Stimulated activated naive CD4-positive, alpha-beta T cell (primary cell): ENCODE measurements at regions not wholly inside any gene's neighbourhood (a gene's known extent, or its start where the extent isn't known, plus 50 kb on each side); places are given as distances from the start of the nearest gene placed in this dataset.

Source experiments
- DNase-seq, 6 experiments: peaks; one replicate each; lab custom pipeline; 2025; lab: John Stamatoyannopoulos, UW

DNA sequence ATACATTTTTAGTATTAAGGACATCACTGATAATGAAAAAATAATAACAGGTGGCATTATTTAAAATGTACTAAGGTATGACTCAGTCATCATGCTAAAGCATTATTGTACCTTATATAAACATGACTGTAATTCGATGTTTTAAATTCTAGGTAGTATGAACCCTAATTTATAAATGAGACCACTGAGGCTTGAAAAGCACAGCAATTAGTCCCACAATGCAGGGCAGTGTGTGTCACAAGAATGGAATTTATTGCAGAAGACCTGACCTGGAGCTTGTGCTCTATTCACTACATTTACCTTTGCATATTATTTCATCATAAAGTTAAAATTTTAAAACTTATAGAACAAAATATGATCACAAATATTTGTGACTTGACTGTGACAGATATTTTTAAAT, 358.5 kb upstream of the DSEL start:
- DNase-seq: no peak

DNA sequence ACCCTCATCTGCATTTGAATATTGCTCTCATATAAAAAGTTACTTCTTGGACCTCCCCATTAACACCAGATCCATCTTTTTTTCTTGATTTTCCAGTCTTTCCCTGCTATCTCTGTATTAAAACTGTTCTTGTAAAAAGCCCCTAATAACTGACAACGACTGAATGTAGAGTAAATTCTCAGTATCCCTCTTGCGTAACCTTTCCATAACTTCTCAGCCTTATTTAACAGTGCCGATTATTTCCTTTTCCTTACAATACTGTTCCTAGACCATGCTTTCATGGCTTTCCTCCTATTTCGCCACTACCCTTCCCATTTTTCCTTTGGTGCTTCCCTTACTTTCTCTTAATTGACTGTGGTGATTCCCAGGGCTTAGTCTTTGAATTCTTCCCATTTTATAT, 348.9 kb upstream of the DSEL start:
- DNase-seq: no peak

DNA sequence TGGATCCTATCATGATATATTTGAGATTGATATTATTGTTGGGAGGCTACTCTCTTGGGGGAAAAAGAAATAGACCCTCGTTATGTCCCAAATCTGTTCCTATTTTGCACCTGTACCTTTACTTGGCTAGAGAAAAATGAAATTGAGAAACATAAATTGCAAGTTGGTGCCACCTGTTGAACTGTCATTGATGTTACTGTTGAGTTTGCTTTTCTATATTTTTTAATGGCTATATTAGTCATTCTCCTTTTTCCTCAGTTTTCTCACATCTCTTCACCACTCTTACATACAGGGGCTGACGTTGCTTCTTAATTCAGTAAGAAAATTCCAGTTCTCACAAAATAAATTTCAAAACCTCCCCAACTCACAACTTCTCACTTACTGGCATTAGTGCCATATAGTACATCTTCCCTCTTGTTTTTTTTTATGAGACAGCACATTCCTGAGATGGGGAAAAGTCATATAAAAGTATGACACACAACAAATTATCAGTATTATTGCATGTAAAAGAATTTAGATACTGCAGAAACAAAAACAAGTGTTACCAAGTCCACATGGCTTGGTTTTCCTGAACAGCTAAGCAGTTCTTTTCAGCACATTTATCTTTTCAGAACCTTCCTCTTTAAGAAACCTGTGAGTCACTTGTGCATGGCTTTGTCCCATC, 348.3 kb upstream of the DSEL start:
- no peak for DNase-seq

DNA sequence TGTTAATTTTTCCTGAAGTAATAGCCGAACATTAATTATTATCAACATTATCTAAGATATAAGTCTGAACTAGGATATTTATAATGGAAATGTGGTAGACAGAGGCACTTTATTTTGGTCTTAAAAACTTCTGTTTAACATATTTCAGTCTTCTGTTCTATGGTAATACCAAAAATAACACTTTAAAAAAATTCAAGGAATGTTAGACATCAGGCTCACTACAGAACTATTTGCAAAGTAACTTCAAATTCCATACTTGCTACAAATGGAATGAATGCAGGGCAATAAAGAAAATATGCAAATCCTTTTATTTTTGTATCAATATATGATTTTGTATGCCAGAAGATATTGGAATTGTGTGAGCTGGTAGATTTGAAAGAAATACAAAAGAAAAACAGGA, 345.5 kb upstream of the DSEL start:
- DNase-seq: no peak

DNA sequence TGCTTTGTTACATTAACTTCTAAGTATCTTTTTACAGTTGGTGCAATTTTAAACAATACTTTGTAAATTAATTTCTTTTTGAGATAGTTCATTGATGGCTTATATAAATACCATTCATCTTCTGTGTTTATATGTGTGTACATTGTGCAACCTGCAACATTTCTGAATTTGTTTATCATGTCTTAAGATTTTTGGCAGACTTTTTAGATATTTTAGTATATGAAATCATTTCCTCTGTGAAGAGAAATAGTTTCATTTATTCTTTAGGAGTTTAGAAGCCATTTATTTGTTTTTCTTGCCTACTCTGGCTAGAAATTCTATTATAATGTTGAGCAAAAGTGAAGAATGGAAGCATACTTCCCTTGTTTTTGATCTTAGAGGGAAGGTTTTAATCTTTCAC, 337.8 kb upstream of the DSEL start:
- DNase-seq: no peak

DNA sequence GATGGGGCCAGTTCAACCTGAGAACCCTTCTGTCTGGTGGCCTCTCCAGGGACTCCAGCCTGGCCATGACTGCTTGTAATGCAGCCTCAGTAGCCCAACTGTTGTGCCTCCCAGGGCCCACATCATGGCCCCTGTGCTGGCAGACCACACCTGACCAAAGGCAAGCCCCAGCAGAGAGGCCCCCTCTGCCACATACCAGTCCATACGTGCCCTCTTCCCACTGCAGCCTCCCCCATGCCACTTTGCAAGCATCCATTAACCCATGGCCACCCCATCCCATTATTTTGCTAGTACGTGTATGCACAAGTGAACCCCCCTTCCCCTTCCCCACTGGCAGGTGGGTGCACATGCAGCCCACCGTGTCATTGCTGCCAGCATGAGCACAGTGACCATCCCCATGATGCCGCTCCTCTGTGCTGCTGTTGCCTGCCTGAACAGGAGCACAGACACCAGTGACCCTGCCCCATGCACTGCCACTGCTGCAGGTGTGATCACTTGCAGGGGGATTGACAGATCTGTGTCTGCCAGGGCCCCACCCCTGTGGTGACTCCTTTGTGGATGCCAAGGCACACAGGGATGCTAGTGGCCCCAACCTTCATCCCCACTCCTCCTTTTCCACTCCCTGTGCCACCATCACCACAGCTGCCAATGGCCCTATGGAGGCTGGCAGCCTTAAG, 330.0 kb upstream of the DSEL start:
- no peak for DNase-seq

DNA sequence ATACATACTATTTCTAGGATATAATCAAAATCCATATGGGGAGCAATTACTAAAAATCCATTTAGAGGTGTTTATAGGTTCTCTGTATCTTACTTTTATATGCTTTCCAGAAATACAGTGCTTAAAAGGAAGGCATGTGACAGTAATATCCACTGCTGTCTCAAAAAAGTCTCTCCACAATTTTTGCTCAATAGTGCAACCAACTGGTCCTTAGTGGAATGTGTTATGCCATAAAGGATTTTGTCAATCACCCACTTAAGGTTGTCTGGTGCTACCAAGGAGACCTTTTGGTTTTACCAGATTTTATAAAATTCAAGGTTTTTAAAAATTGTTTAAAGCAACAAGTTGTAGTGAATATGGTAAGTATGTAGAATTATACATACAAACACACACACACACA, 328.5 kb upstream of the DSEL start:
- no peak for DNase-seq

DNA sequence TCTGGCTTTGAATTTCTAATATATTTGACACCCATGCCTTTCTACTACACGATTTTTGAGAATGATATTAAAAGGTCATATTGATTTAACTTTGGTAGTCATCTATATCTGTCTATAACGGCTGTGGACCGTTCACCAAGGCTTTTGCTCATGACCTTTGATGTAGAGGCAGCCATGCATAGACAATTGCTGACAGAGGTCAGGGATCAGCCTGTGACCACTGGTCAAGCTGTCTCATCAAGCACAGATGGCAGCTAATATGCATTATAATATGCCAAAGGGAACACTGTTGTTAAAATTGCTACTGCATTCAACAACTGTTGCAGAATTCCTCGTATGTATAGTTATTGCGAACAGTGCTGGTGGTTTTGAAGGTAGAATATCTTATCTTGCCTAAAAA, 323.9 kb upstream of the DSEL start:
- DNase-seq: no peak

DNA sequence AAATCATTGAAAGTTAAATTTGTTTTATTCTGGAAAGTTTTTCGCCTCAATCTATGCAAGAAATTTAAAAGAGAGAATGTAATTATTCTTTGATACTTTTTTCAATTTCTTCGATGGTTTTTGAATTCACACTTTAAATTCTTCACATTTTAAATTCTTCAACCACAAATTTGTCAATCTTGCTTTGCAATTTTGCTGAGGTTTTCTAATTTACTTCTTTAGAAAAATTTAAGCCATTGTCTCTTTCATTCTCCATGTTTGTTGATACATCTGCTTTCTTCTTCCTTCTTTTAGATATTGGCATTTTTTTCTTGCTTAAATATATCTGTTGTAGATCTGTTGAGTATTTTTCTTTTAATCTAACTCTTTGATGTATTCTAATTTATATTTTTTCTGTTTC, 301.9 kb upstream of the DSEL start:
- no peak for DNase-seq

DNA sequence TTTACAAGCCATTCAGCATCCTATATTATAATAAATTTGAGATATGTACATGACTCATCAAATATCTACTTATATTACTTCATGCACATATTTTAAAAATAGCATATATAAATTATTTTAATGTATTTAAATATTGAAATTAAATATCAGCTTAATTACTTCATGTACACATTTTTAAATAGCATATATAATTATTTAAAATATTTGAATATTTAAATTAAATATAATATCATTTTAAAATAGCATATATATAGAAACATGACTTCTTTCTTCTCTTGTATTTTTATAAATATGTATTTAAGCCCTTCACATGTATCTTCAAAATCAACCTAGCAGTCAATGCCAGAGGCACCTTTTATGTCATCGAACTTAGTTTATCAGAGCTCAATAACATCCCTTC, 298.8 kb upstream of the DSEL start:
- no peak for DNase-seq

DNA sequence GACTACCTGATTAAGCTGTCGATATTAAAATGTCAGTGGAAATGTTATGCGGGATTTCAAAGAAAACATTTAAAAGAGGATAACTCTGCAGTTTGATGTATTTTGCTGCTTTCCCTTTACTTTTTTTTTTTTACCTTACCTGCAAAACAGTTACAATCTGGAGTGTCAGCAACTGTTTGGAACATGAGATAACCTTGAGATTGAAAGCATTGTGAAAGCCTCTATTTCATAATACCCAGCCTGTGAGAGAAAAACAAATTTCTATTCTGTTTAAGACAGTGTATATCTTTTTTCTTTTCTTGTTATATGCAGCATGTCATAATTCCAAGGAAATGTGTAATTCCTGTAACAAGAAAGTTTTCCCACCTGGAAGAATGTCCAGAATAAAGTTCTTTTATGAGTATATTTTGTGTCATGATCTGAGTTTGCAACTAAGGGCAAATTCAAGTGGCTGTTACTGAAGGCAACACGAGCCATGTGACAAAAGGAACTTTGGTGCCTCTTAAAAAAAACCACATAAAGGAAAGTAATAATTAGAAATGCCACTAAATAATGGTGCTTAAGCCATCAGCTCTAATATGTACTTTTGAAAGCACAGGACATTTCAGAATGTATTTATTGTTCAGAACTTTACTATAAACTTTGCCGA, 297.0 kb upstream of the DSEL start:
- no peak for DNase-seq

DNA sequence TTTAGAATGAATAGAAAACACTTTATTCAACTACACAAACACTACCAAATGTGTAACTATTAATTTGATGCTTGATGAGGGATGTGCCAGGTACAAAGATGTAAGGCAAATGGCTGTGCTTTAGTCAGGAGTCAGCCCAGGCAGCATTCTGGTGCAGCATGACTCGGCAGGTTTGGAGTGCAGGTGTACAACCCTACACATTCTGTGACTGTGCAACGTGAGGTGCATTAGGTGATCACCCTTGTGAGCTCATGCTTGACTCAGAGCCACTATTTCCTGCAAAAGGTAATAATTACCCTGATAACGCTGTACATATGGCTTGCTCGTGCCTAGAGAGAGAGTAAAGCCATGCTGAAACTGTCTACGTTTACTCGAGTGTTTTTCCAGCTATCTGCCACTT, 288.7 kb upstream of the DSEL start:
- no peak for DNase-seq

DNA sequence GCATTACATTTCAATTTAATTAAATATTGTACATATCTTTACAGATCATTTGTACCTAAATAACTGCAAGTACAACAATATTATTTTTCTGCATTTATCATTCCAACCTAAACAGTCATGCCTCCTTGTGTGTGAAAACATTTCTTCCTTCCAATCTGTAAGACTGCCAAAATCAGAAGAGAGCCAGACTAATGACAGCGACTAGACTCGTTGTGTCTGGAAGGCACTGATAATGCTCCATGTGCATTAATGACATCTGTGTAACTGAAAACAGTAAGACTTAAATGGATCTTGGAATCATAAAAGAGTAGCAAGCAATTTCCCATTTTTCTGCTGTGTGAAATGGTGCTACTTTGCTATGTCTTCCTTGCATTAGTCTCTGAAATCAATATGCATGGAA, 278.0 kb upstream of the DSEL start:
- DNase-seq: no peak

DNA sequence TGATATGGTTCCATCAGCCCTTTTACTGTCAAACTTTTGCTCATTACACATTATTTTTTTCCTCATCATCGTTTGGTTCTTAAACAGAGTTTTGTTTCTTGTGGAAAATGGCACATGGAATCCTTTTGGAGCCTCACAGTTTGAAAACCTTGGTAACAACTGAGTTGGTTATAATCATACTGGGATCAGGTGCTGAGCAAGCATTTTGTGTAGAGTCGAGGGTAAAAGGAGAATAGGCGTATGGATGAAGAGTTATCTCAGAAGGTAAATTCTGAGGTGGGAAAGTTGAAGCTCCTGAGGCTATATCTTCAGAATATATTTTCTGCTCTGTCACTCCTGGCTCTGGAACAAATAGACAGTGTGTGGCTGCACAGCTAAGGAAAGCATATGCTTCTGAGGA, 274.0 kb upstream of the DSEL start:
- DNase-seq: no peak

DNA sequence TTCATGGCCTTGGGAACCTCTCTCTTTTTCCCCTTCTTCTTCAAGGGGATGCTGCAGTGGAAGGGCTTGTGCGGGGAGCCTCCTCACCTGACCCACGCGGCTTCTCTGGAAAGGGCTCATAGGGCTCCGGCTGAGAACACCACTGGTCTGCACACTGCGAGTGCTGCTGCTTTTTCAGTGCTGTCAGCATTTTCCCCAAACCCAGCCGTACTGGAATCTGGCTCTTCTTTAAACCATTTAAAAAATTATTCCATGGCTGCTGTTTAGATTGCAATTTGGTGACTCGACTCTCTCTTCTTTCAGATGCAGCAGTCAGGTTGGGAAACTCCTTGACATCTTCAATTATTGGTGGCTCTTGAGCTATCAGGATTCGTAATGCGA, 272.6 kb upstream of the DSEL start:
- DNase-seq: no peak

DNA sequence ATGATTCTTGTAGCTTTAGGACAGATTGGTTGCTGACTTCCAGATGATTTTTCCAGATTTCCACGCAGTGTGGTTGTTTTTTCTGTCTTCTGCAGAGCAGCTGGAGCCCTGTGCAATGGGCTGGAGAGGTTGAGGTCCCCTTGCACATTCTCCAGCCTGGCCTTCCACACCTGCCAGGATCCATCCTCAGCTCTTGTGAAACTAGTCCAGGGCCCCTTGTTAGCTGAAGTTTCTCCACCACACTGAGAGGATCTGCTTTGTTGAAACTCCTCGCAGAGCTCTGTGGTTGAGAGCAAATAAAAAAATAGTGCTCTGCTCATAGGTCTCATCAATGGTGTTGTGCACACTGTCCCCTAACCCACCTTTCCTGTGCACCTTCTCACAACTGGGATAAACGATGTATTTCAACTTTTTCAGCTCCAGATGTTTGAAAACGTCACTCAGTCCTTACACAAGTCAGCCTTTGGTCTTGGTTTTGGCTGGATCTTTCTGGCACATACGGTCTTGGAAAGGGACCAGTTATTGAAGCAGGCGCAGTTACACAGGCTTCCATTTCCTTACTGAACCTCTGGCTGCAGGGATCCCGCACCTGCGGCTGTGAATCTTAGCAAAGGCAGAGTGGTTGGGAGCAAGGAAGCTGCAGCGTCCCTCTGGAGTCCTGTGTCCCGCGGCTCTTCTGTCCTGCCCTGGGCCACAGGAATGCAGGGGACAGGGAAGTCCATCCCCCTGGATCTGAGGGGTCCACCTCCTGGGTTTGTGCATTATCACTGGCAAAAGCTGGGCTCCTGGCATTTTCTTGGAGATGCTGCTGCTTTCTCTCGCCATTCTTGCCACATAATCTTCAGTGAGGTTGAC, 272.0 kb upstream of the DSEL start:
- no peak for DNase-seq

DNA sequence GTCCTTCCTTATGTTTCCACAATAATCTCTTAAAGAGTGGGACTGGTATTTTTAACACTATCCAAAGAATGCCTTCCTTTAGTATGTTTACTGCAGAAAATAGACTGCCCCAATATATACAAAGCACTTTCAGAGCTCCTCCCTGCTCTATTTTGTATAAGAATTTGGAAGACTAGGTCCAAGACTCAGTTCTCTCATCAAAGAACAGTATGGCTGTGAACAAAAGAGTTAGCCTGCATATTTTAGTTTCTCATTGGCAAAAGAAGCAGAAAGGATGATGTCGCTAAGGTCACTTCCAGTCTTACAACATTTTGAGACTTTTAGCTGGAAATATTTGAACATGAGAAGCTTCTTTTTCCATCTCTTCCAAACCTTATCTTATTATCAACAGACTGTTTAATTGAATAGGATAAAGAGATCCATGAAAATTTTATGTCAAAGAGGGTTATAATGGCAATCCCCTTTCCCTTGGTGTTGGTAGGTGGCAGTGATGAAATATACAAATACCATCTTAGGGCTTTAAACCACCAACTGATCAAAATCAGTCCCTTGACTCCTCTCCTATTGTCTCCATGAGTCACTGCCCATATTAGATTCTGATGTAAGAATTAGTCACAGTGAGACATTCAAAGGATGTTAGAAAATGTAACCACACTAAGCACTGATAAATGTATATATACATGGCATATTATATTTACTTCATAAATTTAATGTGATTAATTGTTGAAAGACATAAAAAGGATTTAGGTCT, 266.9 kb upstream of the DSEL start:
- no peak for DNase-seq

DNA sequence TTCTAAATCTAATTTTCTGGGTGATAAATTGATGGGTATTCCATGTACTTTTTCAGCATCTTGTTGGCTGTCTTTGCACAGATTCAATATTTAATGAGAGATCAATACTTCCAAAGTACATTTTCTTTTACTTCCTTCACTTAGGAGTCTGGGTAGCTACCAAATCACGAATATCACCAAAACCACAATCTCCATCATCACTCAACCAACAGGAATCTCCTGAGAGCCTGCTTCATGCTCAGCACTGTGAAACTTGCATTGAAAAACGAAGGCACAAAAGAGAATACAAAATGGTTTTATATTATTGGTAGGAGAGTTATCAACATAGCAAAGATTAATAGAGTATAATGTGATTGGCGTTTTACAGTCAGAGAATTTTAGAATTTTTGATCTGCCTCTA, 261.5 kb upstream of the DSEL start:
- no peak for DNase-seq

DNA sequence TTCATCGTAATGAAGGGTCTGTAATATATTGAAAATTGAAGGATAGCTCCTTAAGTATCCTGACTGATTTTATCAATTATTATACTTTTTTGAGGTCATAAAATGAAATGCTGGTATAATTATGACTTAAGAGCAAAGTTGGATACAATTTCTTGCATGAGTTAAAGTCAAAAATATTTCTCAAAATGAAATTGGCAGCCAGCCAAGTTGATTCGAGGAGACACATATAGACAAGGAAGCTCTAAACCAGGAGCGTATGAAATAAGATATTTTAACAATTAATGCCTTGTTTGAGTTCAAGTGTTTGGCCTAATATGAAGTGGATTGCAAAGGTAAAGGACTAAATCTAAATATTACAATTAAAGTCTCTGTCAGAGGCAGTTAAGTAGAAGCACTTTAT, 260.4 kb upstream of the DSEL start:
- DNase-seq: no peak

DNA sequence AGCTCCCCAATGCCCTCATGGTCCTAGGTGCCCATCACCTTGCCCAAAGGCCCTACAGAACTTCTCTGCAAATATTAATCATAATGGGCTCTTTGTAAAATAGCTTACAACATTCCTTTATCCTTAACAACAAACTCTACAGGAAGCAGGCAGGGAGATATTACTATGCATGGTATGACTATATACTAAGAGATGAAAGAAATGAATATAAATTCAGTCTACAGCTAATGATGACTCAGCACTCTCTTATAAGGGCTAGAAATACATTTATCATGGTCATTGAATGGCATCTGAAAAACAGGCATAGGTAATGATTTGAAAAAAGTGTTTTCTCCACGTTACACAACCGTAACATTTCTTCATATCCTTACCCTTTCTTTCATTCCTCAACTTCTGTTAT, 254.8 kb upstream of the DSEL start:
- no peak for DNase-seq

DNA sequence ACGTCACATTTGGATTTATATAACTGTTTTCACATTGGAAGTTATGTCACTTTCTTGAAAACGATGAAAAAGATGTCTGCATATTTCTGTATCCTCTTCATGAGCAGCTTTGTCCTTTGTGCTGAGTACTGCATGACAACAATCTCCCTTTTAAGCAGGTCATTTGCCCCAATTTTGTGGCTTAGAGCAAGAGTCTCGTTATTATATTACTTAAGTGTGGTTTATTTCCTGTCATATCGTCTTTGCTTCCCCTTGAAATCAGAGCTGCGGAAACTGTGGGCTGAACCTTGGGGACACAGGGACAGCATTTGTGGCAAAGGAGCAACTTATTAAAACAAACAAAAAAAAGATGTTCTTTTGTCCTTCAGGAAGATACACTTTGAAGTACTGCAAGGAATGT, 254.0 kb upstream of the DSEL start:
- no peak for DNase-seq

DNA sequence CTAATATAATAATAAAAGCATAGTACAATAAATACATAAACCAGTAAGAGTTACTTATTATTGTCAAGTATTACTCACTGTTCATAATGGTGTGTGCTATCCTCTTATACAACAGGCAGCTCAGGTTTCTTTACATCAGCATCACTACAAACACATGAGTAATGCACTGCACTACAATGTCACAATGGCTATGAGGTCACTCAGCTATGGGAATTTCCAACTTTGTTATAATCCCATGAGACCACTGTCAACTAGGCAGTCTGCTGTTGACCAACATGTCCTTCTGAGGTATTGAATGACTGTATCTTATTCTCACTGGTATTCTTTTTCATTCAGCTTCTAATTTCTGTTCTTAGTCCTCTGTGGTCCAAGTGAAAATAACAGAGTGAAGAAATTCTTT, 250.4 kb upstream of the DSEL start:
- no peak for DNase-seq
